ENCODE measurements at regions not wholly inside any gene's neighbourhood (a gene's known extent, or its start where the extent isn't known, plus 50 kb on each side); places are given as distances from the start of the nearest gene placed in this dataset.

DNA sequence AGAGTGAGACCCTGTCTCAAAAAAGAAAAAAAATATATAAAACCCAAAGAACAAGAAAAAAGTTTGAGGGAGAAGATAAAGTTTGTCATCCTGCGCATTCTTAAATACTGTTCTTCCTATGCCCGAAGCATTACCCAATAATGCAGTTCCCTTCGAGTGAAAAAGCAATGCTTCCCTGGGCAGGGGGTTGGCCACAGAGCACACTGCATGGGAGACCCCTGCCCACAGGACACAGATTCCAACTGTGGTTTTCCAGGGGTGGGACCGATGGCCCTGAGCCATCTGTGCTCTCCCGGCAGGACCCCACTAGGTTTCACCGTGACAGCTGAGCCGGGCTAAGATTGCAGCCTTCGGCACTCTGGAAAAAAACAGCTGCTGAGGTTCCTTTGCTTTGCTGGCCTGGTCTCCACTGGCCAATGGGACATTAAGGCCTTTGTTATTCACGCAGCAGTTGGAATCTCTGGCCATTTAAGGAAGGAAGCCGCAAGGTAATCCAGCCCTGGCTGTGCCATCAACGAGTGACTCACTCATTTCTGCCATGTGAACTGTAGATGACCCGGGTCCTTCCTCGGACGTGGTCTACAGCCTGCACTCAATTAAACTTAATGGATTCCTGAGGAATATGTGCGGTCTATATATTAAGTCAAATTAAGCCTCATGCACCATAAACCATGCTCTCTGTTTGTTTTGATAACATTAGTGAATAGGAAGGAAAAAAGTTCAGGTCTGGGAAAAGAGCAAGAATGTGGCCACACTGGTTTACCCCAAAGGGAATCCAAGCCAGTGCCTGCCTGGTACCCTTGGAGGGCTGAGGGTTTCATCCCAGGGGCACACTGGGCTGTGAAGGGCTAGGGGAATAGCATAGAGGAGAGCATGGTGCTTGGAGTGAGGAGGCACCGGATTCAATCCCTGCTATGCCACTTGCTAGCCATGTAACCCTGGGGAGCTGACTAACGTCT, 163.2 kb downstream of the ZBTB18 start:
- H3K9me3 ChIP-seq (ENCODE audit: control insufficient read depth, insufficient read depth, low read length) = no peaks in the 10 kb centered on the region
- H3K9me2 ChIP-seq (replicated peaks; ENCODE audit: control insufficient read depth, low read length) = no peaks in the 10 kb centered on the region
- no peak for TF ChIP-seq EZH2phosphoT487 (IDR thresholded peaks at IDR 0.05; ENCODE audit: borderline replicate concordance, low read length)
- TF ChIP-seq, protein P1, sequence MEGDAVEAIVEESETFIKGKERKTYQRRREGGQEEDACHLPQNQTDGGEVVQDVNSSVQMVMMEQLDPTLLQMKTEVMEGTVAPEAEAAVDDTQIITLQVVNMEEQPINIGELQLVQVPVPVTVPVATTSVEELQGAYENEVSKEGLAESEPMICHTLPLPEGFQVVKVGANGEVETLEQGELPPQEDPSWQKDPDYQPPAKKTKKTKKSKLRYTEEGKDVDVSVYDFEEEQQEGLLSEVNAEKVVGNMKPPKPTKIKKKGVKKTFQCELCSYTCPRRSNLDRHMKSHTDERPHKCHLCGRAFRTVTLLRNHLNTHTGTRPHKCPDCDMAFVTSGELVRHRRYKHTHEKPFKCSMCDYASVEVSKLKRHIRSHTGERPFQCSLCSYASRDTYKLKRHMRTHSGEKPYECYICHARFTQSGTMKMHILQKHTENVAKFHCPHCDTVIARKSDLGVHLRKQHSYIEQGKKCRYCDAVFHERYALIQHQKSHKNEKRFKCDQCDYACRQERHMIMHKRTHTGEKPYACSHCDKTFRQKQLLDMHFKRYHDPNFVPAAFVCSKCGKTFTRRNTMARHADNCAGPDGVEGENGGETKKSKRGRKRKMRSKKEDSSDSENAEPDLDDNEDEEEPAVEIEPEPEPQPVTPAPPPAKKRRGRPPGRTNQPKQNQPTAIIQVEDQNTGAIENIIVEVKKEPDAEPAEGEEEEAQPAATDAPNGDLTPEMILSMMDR (IDR thresholded peaks at IDR 0.05; ENCODE audit: low read depth, low read length, poor library complexity, severe bottlenecking) = no peak
- H3K36me3 ChIP-seq (ENCODE audit: control insufficient read depth, low read length) = no peaks in the 10 kb centered on the region
- no peaks in the 10 kb centered on the region for H3K79me2 ChIP-seq (ENCODE audit: control insufficient read depth, low read length)
- no peaks in the 10 kb centered on the region for H3K27me3 ChIP-seq (ENCODE audit: control insufficient read depth, low read length)
- H3F3A ChIP-seq (ENCODE audit: control insufficient read depth, insufficient read depth) = no peaks in the 10 kb centered on the region
- no peak overlapping the region for H3K4me3 ChIP-seq (ENCODE audit: low read length)
- H3K27ac ChIP-seq (ENCODE audit: low read depth, low read length) = no peak overlapping the region
- no peaks in the 10 kb centered on the region for H3K4me1 ChIP-seq (ENCODE audit: control insufficient read depth, low read length)
- H4K20me1 ChIP-seq (ENCODE audit: control insufficient read depth, insufficient read depth, low read depth, low read length) = no peaks in the 10 kb centered on the region
- H3K4me2 ChIP-seq (ENCODE audit: low read length) = no peak overlapping the region

DNA sequence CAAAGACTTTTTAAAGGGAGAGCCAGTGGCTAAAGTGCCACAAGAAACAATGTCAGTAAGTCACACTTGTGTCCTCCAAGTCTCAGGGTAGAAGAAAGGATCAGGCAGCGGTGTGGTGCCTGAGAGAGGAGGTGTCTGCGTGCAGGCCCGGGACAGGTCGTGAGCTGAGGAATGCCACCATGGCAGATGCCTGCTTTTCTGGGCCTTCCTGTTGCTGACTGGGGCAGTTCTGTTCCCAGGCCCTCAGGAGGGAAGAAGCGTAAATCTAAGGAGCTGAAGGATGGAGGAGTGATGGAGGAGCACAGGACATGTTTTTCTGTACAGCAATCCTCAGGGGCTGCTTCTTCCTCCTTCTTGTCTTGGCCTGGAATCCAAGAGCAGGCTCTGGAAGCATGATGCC, 165.8 kb downstream of the ZBTB18 start:
- Histone ChIP-seq H3K4me2 (ENCODE audit: low read length) (no peak overlapping the region), H3F3A (ENCODE audit: control insufficient read depth, insufficient read depth) (no peaks in the 10 kb centered on the region), H3K4me3 (ENCODE audit: low read length) (no peak overlapping the region), H3K4me1 (ENCODE audit: control insufficient read depth, low read length) (no peaks in the 10 kb centered on the region), H3K27me3 (ENCODE audit: control insufficient read depth, low read length) (no peaks in the 10 kb centered on the region), H3K27ac (ENCODE audit: low read depth, low read length) (no peak overlapping the region), H3K36me3 (ENCODE audit: control insufficient read depth, low read length) (no peaks in the 10 kb centered on the region), H3K9me3 (ENCODE audit: control insufficient read depth, insufficient read depth, low read length) (no peaks in the 10 kb centered on the region), H3K79me2 (ENCODE audit: control insufficient read depth, low read length) (no peaks in the 10 kb centered on the region), H4K20me1 (ENCODE audit: control insufficient read depth, insufficient read depth, low read depth, low read length) (no peaks in the 10 kb centered on the region), H3K9me2 (replicated peaks; ENCODE audit: control insufficient read depth, low read length) (no peaks in the 10 kb centered on the region)
- TF ChIP-seq, protein P1 (IDR thresholded peaks at IDR 0.05; ENCODE audit: low read depth, low read length, poor library complexity, severe bottlenecking) = no peak
- no peak for TF ChIP-seq EZH2phosphoT487 (IDR thresholded peaks at IDR 0.05; ENCODE audit: borderline replicate concordance, low read length)

DNA sequence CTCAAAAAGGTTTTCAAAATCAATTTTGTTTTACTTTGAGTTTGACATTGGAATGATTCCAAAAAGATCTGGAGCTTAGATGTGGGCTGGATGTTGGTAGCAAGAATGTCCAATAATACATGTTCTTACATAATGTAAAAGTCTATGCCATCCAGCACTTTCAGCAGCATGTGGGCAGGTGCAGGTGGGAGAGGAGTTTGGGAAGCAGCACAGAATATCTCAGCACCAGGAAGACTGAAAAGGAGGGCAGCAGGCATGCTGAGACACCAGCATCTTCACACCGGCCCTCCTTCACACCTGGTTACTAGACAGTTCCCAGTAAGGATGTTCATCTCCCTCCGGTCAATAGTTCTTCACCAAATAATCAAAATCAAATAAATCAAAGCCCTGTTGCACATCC, 166.6 kb downstream of the ZBTB18 start:
- Histone ChIP-seq H3K9me2 (replicated peaks; ENCODE audit: control insufficient read depth, low read length) (no peaks in the 10 kb centered on the region), H3K4me2 (ENCODE audit: low read length) (no peak overlapping the region), H3K9me3 (ENCODE audit: control insufficient read depth, insufficient read depth, low read length) (no peaks in the 10 kb centered on the region), H3K4me1 (ENCODE audit: control insufficient read depth, low read length) (no peaks in the 10 kb centered on the region), H3K27ac (ENCODE audit: low read depth, low read length) (no peak overlapping the region), H4K20me1 (ENCODE audit: control insufficient read depth, insufficient read depth, low read depth, low read length) (no peaks in the 10 kb centered on the region), H3K4me3 (ENCODE audit: low read length) (no peak overlapping the region), H3F3A (ENCODE audit: control insufficient read depth, insufficient read depth) (no peaks in the 10 kb centered on the region), H3K27me3 (ENCODE audit: control insufficient read depth, low read length) (no peaks in the 10 kb centered on the region), H3K79me2 (ENCODE audit: control insufficient read depth, low read length) (no peaks in the 10 kb centered on the region), H3K36me3 (ENCODE audit: control insufficient read depth, low read length) (no peaks in the 10 kb centered on the region)
- TF ChIP-seq, protein P1 (IDR thresholded peaks at IDR 0.05; ENCODE audit: low read depth, low read length, poor library complexity, severe bottlenecking) = no peak
- TF ChIP-seq EZH2phosphoT487 (IDR thresholded peaks at IDR 0.05; ENCODE audit: borderline replicate concordance, low read length) = no peak
